GM19023 (cell line): ENCODE measurements at regions not wholly inside any gene's neighbourhood (a gene's known extent, or its start where the extent isn't known, plus 50 kb on each side); places are given as distances from the start of the nearest gene placed in this dataset.
"Not testable (repeated sequence)": the region's sequence is repeated elsewhere in the genome, so short reads cannot be mapped to it uniquely, and the experiment has no call there.

Source experiments
- ATAC-seq: cut with Tn5 transposase; IDR thresholded peaks from one replicate; pipeline ENCODE4 v1.9.1; 2021; ENCODE audit warnings: mild to moderate bottlenecking, moderate library complexity; ENCODE audit not compliant: unreplicated experiment

GRCh38 chr4:129248621-129249020 lies 152.7 kb downstream of the C4orf33 start:
- no peak for ATAC-seq

- ATAC-seq: no peak
Observed at GRCh38 chr4:129254126-129254525, 158.2 kb downstream of the C4orf33 start.

- ATAC-seq: no peak
Observed at GRCh38 chr4:129254526-129254925, 158.6 kb downstream of the C4orf33 start.

- ATAC-seq: no peak
Observed at GRCh38 chr4:129261584-129261983, 165.6 kb downstream of the C4orf33 start.

GRCh38 chr4:129264008-129264657 lies 168.2 kb downstream of the C4orf33 start:
- peak; percentile 98 for ATAC-seq

- ATAC-seq: no peak
Observed at GRCh38 chr4:129278868-129279267, 182.9 kb downstream of the C4orf33 start.

GRCh38 chr4:129282293-129282692 lies 186.3 kb downstream of the C4orf33 start:
- ATAC-seq: no peak

- not testable (repeated sequence) for ATAC-seq
Observed at GRCh38 chr4:129292194-129292593, 196.2 kb downstream of the C4orf33 start.

- ATAC-seq: no peak
Observed at GRCh38 chr4:129314781-129315180, 218.8 kb downstream of the C4orf33 start.

- no peak for ATAC-seq
Observed at GRCh38 chr4:129322920-129323319, 227.0 kb downstream of the C4orf33 start.

GRCh38 chr4:129323658-129324057 lies 227.7 kb downstream of the C4orf33 start:
- no peak for ATAC-seq

- ATAC-seq: no peak
Observed at GRCh38 chr4:129326571-129327460, 230.9 kb downstream of the C4orf33 start.

GRCh38 chr4:129327637-129328036 lies 231.7 kb downstream of the C4orf33 start:
- ATAC-seq: no peak

GRCh38 chr4:129328162-129328561 lies 232.2 kb downstream of the C4orf33 start:
- ATAC-seq: no peak

GRCh38 chr4:129334136-129334535 lies 238.2 kb downstream of the C4orf33 start:
- no peak for ATAC-seq

- ATAC-seq: no peak
Observed at GRCh38 chr4:129335276-129335675, 239.3 kb downstream of the C4orf33 start.

- ATAC-seq: no peak
Observed at GRCh38 chr4:129335818-129336217, 239.9 kb downstream of the C4orf33 start.

- no peak for ATAC-seq
Observed at GRCh38 chr4:129336457-129337227, 240.7 kb downstream of the C4orf33 start.

- no peak for ATAC-seq
Observed at GRCh38 chr4:129337228-129337620, 241.3 kb downstream of the C4orf33 start.

GRCh38 chr4:129342819-129343408 lies 247.0 kb downstream of the C4orf33 start:
- no peak for ATAC-seq

GRCh38 chr4:129344058-129344457 lies 248.1 kb downstream of the C4orf33 start:
- ATAC-seq: no peak
